CD4-positive, alpha-beta memory T cell (primary cell): ENCODE measurements at regions not wholly inside any gene's neighbourhood (a gene's known extent, or its start where the extent isn't known, plus 50 kb on each side); places are given as distances from the start of the nearest gene placed in this dataset.
"Not testable (repeated sequence)": the region's sequence is repeated elsewhere in the genome, so short reads cannot be mapped to it uniquely, and the experiment has no call there.

Source experiments
- CTCF ChIA-PET: fragments of 350-600 bp; sonication (Branson Sonifier 250); formaldehyde crosslinking; loops from one replicate; lab custom pipeline; 2021; ENCODE audit warnings: inconsistent platforms; ENCODE audit not compliant: partially characterized antibody; lab: Charles Lee
- POLR2A ChIA-PET: fragments of 350-600 bp; sonication (Branson Sonifier 250); formaldehyde crosslinking; loops from one replicate; lab custom pipeline; 2021; ENCODE audit not compliant: partially characterized antibody; lab: Charles Lee
- DNase-seq, 5 donors: peaks; one replicate each; pipeline versions ENCODE4 v3.0.0 to v3.0.0-alpha.2; 2020 to 2022; ENCODE audit warnings: mixed read lengths in 1 of 5
- H3K27ac ChIP-seq: one replicate; pipeline ENCODE4 v1.7.0; 2013; ENCODE audit warnings: low read depth, low read length
- H3K27me3 ChIP-seq: 2 replicates; pipeline ENCODE4 v1.7.0; 2013; ENCODE audit warnings: mild to moderate bottlenecking, low read length, moderate library complexity; ENCODE audit not compliant: insufficient read depth
- H3K36me3 ChIP-seq: 2 replicates; pipeline ENCODE4 v1.7.0; 2013; ENCODE audit warnings: mild to moderate bottlenecking, low read length, moderate library complexity; ENCODE audit not compliant: insufficient read depth
- H3K4me1 ChIP-seq: 2 replicates; pipeline ENCODE4 v1.7.0; 2013; ENCODE audit warnings: mild to moderate bottlenecking, low read length, moderate library complexity; ENCODE audit not compliant: insufficient read depth
- H3K4me3 ChIP-seq, 2 donors: one replicate each; pipeline ENCODE4 v1.7.0; 2013; ENCODE audit warnings: low read length in 2 of 2, mild to moderate bottlenecking in 1 of 2
- H3K9me3 ChIP-seq, 2 donors: one replicate each; pipeline ENCODE4 v1.7.0; 2013; ENCODE audit warnings: low read length in 2 of 2, control low read depth in 1 of 2; ENCODE audit not compliant: control insufficient read depth in 1 of 2
- H3K27ac Mint-ChIP-seq, 7 donors: one replicate each; pipeline ENCODE4 v1.8.0; 2020 to 2021; ENCODE audit warnings: mixed read lengths in 7 of 7, mild to moderate bottlenecking in 6 of 7, inconsistent platforms in 3 of 7, moderate library complexity in 3 of 7
- H3K27me3 Mint-ChIP-seq, 2 donors: one replicate each; pipeline ENCODE4 v1.8.0; 2020 to 2021; ENCODE audit warnings: mixed read lengths in 2 of 2
- H3K36me3 Mint-ChIP-seq, 2 donors: one replicate each; pipeline ENCODE4 v1.8.0; 2020 to 2021; ENCODE audit warnings: mixed read lengths in 2 of 2, inconsistent platforms in 1 of 2, mild to moderate bottlenecking in 1 of 2
- H3K4me1 Mint-ChIP-seq, 4 donors: one replicate each; pipeline ENCODE4 v1.8.0; 2020 to 2021; ENCODE audit warnings: mixed read lengths in 4 of 4, mild to moderate bottlenecking in 1 of 4
- H3K4me3 Mint-ChIP-seq, 8 donors: one replicate each; pipeline ENCODE4 v1.8.0; 2020 to 2021; ENCODE audit warnings: mixed read lengths in 8 of 8, mild to moderate bottlenecking in 7 of 8, moderate library complexity in 6 of 8, inconsistent platforms in 3 of 8
- H3K9me3 Mint-ChIP-seq, 8 donors: one replicate each; pipeline ENCODE4 v1.8.0; 2020 to 2021; ENCODE audit warnings: mixed read lengths in 8 of 8, mild to moderate bottlenecking in 5 of 8, inconsistent platforms in 3 of 8, moderate library complexity in 1 of 8
- intact Hi-C: fragments of 100-400 bp; cut with micrococcal nuclease; formaldehyde crosslinking; loops from one replicate; pipeline ENCODE4 v1.15.1; 2023

DNA sequence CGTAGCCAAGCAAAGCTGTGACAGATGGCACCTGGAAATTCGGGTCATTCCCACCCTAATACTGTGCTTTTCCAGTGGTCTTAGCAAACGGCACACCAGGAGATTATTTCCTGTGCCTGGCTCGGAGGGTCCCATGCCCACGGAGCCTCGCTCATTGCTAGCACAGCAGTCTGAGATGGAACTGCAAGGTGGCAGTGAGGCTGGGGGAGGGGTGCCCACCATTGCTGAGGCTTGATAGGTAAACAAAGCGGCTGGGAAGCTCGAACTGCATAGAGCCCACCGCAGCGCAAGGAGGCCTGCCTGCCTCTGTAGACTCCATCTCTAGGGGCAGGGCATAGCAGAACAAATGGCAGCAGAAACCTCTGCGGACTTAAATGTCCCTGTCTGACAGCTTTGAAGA is 942.8 kb downstream of the METTL15 start:
- H3K27me3 ChIP-seq, H3K36me3 Mint-ChIP-seq, H3K4me1 ChIP-seq, H3K4me3 Mint-ChIP-seq, DNase-seq, H3K36me3 ChIP-seq, H3K4me3 ChIP-seq, H3K27me3 Mint-ChIP-seq, CTCF ChIA-PET, H3K9me3 ChIP-seq, intact Hi-C loops, H3K27ac ChIP-seq, H3K27ac Mint-ChIP-seq, H3K4me1 Mint-ChIP-seq, POLR2A ChIA-PET: not testable (repeated sequence)
- H3K9me3 Mint-ChIP-seq: peaks cover 3 to 19% (median 14%) of the 10 kb centered on the region in 8 donors

- intact Hi-C loops: no loop called here
- no peaks in the 10 kb centered on the region for H3K36me3 Mint-ChIP-seq
- DNase-seq: no peak
- ChIA-PET POLR2A (no interaction called here), CTCF (no interaction called here)
- H3K27me3 Mint-ChIP-seq: no peaks in the 10 kb centered on the region
- H3K4me3 Mint-ChIP-seq: no peak overlapping the region
- Histone ChIP-seq H3K9me3 (no peaks in the 10 kb centered on the region), H3K36me3 (no peaks in the 10 kb centered on the region), H3K27ac (no peak overlapping the region), H3K4me1 (no peaks in the 10 kb centered on the region), H3K4me3 (no peak overlapping the region), H3K27me3 (no peaks in the 10 kb centered on the region)
- H3K9me3 Mint-ChIP-seq: peaks cover 0 to 16% (median 12%) of the 10 kb centered on the region in 8 donors
- no peaks in the 10 kb centered on the region for H3K4me1 Mint-ChIP-seq
- no peak overlapping the region for H3K27ac Mint-ChIP-seq
Observed at GRCh38 chr11:29040489-29040888, 932.3 kb downstream of the METTL15 start.

- Mint-ChIP-seq H3K36me3 (no peaks in the 10 kb centered on the region), H3K4me3 (no peak overlapping the region), H3K27ac (no peak overlapping the region), H3K9me3 (peaks cover 6 to 25% (median 16%) of the 10 kb centered on the region in 8 donors), H3K27me3 (no peaks in the 10 kb centered on the region), H3K4me1 (no peaks in the 10 kb centered on the region)
- ChIA-PET POLR2A (no interaction called here), CTCF (no interaction called here)
- Histone ChIP-seq H3K27ac (no peak overlapping the region), H3K4me3 (no peak overlapping the region), H3K4me1 (no peaks in the 10 kb centered on the region), H3K36me3 (no peaks in the 10 kb centered on the region), H3K9me3 (no peaks in the 10 kb centered on the region), H3K27me3 (no peaks in the 10 kb centered on the region)
- intact Hi-C loops: no loop called here
- DNase-seq: no peak
Observed at GRCh38 chr11:29032384-29033149, 924.4 kb downstream of the METTL15 start.

DNA sequence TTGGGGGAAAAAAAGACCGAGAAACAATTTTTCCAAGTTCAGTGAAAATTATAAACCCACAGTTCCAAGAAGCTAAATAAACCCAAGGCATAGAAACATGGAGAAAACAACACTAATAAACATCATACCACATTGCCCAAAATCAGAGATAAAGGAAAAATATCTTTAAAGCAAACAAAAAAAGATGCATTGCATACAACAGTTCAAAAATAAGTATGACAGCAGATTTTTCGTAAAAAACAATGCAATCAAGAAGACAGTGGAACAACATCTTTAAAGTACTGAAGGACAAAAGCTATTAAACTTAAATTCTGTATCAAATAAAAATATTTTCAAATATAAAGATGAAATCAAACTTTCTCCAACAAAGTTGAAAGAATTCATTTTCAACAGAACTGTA is 921.3 kb downstream of the METTL15 start:
- Histone ChIP-seq H3K36me3 (no peaks in the 10 kb centered on the region), H3K4me1 (no peaks in the 10 kb centered on the region), H3K4me3 (no peak overlapping the region), H3K27me3 (no peaks in the 10 kb centered on the region), H3K27ac (no peak overlapping the region), H3K9me3 (no peaks in the 10 kb centered on the region)
- ChIA-PET POLR2A (no interaction called here), CTCF (no interaction called here)
- H3K27me3 Mint-ChIP-seq: no peaks in the 10 kb centered on the region
- peaks cover 6 to 42% (median 18%) of the 10 kb centered on the region in 8 donors for H3K9me3 Mint-ChIP-seq
- intact Hi-C loops: no loop called here
- DNase-seq: no peak
- no peak overlapping the region for H3K27ac Mint-ChIP-seq
- H3K4me3 Mint-ChIP-seq: no peak overlapping the region
- H3K4me1 Mint-ChIP-seq: no peaks in the 10 kb centered on the region
- H3K36me3 Mint-ChIP-seq: no peaks in the 10 kb centered on the region

- Histone ChIP-seq H3K4me3 (no peak overlapping the region), H3K27ac (no peak overlapping the region), H3K27me3 (no peaks in the 10 kb centered on the region), H3K4me1 (no peaks in the 10 kb centered on the region), H3K36me3 (no peaks in the 10 kb centered on the region), H3K9me3 (no peaks in the 10 kb centered on the region)
- H3K4me3 Mint-ChIP-seq: no peak overlapping the region
- no peaks in the 10 kb centered on the region for H3K27me3 Mint-ChIP-seq
- ChIA-PET CTCF (no interaction called here), POLR2A (no interaction called here)
- intact Hi-C loops: no loop called here
- H3K27ac Mint-ChIP-seq: no peak overlapping the region
- no peak for DNase-seq
- no peaks in the 10 kb centered on the region for H3K4me1 Mint-ChIP-seq
- H3K36me3 Mint-ChIP-seq: no peaks in the 10 kb centered on the region
- peaks cover 6 to 40% (median 20%) of the 10 kb centered on the region in 8 donors for H3K9me3 Mint-ChIP-seq
Observed at GRCh38 chr11:29027436-29027835, 919.2 kb downstream of the METTL15 start.

- Histone ChIP-seq H3K4me1 (no peaks in the 10 kb centered on the region), H3K27me3 (no peaks in the 10 kb centered on the region), H3K36me3 (no peaks in the 10 kb centered on the region), H3K4me3 (no peak overlapping the region), H3K27ac (no peak overlapping the region), H3K9me3 (no peaks in the 10 kb centered on the region)
- H3K36me3 Mint-ChIP-seq: no peaks in the 10 kb centered on the region
- ChIA-PET POLR2A (no interaction called here), CTCF (no interaction called here)
- DNase-seq: no peak
- intact Hi-C loops: no loop called here
- no peak overlapping the region for H3K4me3 Mint-ChIP-seq
- peaks cover 6 to 38% (median 21%) of the 10 kb centered on the region in 8 donors for H3K9me3 Mint-ChIP-seq
- H3K27me3 Mint-ChIP-seq: no peaks in the 10 kb centered on the region
- H3K4me1 Mint-ChIP-seq: no peaks in the 10 kb centered on the region
- no peak overlapping the region for H3K27ac Mint-ChIP-seq
Observed at GRCh38 chr11:29026286-29026685, 918.1 kb downstream of the METTL15 start.

GRCh38 chr11:29025001-29025400 is 916.8 kb downstream of the METTL15 start:
- Mint-ChIP-seq H3K27ac (no peak overlapping the region), H3K27me3 (no peaks in the 10 kb centered on the region), H3K4me1 (no peaks in the 10 kb centered on the region), H3K9me3 (peaks cover 7 to 40% (median 19%) of the 10 kb centered on the region in 8 donors), H3K4me3 (no peak overlapping the region), H3K36me3 (no peaks in the 10 kb centered on the region)
- H3K36me3 ChIP-seq: no peaks in the 10 kb centered on the region
- no peaks in the 10 kb centered on the region for H3K27me3 ChIP-seq
- no peak for DNase-seq
- H3K27ac ChIP-seq: no peak overlapping the region
- H3K4me3 ChIP-seq: no peak overlapping the region
- ChIA-PET CTCF (no interaction called here), POLR2A (no interaction called here)
- intact Hi-C loops: no loop called here
- no peaks in the 10 kb centered on the region for H3K4me1 ChIP-seq
- H3K9me3 ChIP-seq: no peaks in the 10 kb centered on the region
